ENCODE measurements at regions not wholly inside any gene's neighbourhood (a gene's known extent, or its start where the extent isn't known, plus 50 kb on each side); places are given as distances from the start of the nearest gene placed in this dataset.
"Not testable (repeated sequence)": the region's sequence is repeated elsewhere in the genome, so short reads cannot be mapped to it uniquely, and the experiment has no call there.

- DNase-seq: no peak
These were observed 1016.1 kb downstream of the CDY1 start for GRCh38 chrY:26638063-26638462.

GRCh38 chrY:26645856-26646255, 1023.9 kb downstream of the CDY1 start:
- DNase-seq: not testable (repeated sequence)

GRCh38 chrY:26648240-26648639, 1026.3 kb downstream of the CDY1 start:
- not testable (repeated sequence) for DNase-seq

GRCh38 chrY:26664245-26664644, 1042.3 kb downstream of the CDY1 start:
- not testable (repeated sequence) for DNase-seq

GRCh38 chrY:26666691-26667090, 1044.8 kb downstream of the CDY1 start:
- DNase-seq: not testable (repeated sequence)

- not testable (repeated sequence) for DNase-seq
These were observed 1047.3 kb downstream of the CDY1 start for GRCh38 chrY:26669243-26669642.

- peak; percentile 19 for DNase-seq
These were observed 1048.5 kb downstream of the CDY1 start for GRCh38 chrY:26670360-26670871.

- DNase-seq: peak; percentile 28
These were observed 1049.3 kb downstream of the CDY1 start for GRCh38 chrY:26670881-26671879.
